Immature natural killer cell (primary cell): ENCODE measurements at regions not wholly inside any gene's neighbourhood (a gene's known extent, or its start where the extent isn't known, plus 50 kb on each side); places are given as distances from the start of the nearest gene placed in this dataset.

ENCODE experiments used
- DNase-seq, 3 donors: peaks; one replicate each; pipeline ENCODE4 v3.0.0; 2022; ENCODE audit warnings: mixed read lengths in 1 of 3
- H3K27ac Mint-ChIP-seq, 6 donors: one replicate each; pipeline ENCODE4 v1.8.0; 2020; ENCODE audit warnings: mixed read lengths in 6 of 6, mild to moderate bottlenecking in 5 of 6, inconsistent platforms in 4 of 6, moderate library complexity in 3 of 6
- H3K27me3 Mint-ChIP-seq, 3 donors: one replicate each; pipeline ENCODE4 v1.8.0; 2020 to 2021; ENCODE audit warnings: low read depth in 3 of 3, mild to moderate bottlenecking in 3 of 3, mixed read lengths in 3 of 3, moderate library complexity in 3 of 3, inconsistent platforms in 1 of 3
- H3K36me3 Mint-ChIP-seq, 3 donors: one replicate each; pipeline ENCODE4 v1.8.0; 2020; ENCODE audit warnings: mixed read lengths in 3 of 3, inconsistent platforms in 2 of 3, mild to moderate bottlenecking in 2 of 3
- H3K4me1 Mint-ChIP-seq, 2 donors: one replicate each; pipeline ENCODE4 v1.8.0; 2020; ENCODE audit warnings: inconsistent platforms in 2 of 2, mild to moderate bottlenecking in 2 of 2, mixed read lengths in 2 of 2, moderate library complexity in 1 of 2
- H3K4me3 Mint-ChIP-seq, 5 donors: one replicate each; pipeline ENCODE4 v1.8.0; 2020; ENCODE audit warnings: mild to moderate bottlenecking in 5 of 5, mixed read lengths in 5 of 5, inconsistent platforms in 3 of 5, moderate library complexity in 3 of 5
- H3K9me3 Mint-ChIP-seq, 6 donors: one replicate each; pipeline ENCODE4 v1.8.0; 2020; ENCODE audit warnings: mild to moderate bottlenecking in 6 of 6, mixed read lengths in 6 of 6, inconsistent platforms in 4 of 6, moderate library complexity in 3 of 6

- peaks cover 0 to 4% (median 2%) of the 10 kb centered on the region in 3 donors for H3K27me3 Mint-ChIP-seq
- no peak overlapping the region for H3K27ac Mint-ChIP-seq
- DNase-seq, result no peak
- H3K4me1 Mint-ChIP-seq, result peaks cover 0 to 4% of the 10 kb centered on the region in 2 donors
- peaks cover 0 to 3% (median 0%) of the 10 kb centered on the region in 6 donors for H3K9me3 Mint-ChIP-seq
- no peak overlapping the region for H3K4me3 Mint-ChIP-seq
- no peaks in the 10 kb centered on the region for H3K36me3 Mint-ChIP-seq
Measured at GRCh38 chr10:131726967-131727366, 173.8 kb upstream of the PPP2R2D start.

- DNase-seq, result no peak
- no peaks in the 10 kb centered on the region for H3K36me3 Mint-ChIP-seq
- H3K27me3 Mint-ChIP-seq, result peaks cover 0 to 5% (median 4%) of the 10 kb centered on the region in 3 donors
- peaks cover 0 to 3% (median 0%) of the 10 kb centered on the region in 6 donors for H3K9me3 Mint-ChIP-seq
- H3K4me1 Mint-ChIP-seq, result peaks cover 0 to 4% of the 10 kb centered on the region in 2 donors
- H3K4me3 Mint-ChIP-seq, result no peak overlapping the region
- no peak overlapping the region for H3K27ac Mint-ChIP-seq
Measured at GRCh38 chr10:131727560-131727959, 173.2 kb upstream of the PPP2R2D start.

GRCh38 chr10:131728286-131729228 lies 172.3 kb upstream of the PPP2R2D start:
- no peak overlapping the region for H3K4me3 Mint-ChIP-seq
- peaks cover 0 to 4% of the 10 kb centered on the region in 2 donors for H3K4me1 Mint-ChIP-seq
- H3K36me3 Mint-ChIP-seq, result no peaks in the 10 kb centered on the region
- H3K27ac Mint-ChIP-seq, result no peak overlapping the region
- peaks cover 0 to 7% (median 4%) of the 10 kb centered on the region in 3 donors for H3K27me3 Mint-ChIP-seq
- H3K9me3 Mint-ChIP-seq, result peaks cover 0 to 3% (median 0%) of the 10 kb centered on the region in 6 donors
- no peak for DNase-seq

- DNase-seq, result no peak
- no peaks in the 10 kb centered on the region for H3K36me3 Mint-ChIP-seq
- no peak overlapping the region for H3K4me3 Mint-ChIP-seq
- H3K9me3 Mint-ChIP-seq, result peaks cover 0 to 3% (median 0%) of the 10 kb centered on the region in 6 donors
- H3K27ac Mint-ChIP-seq, result no peak overlapping the region
- peaks cover 0 to 4% of the 10 kb centered on the region in 2 donors for H3K4me1 Mint-ChIP-seq
- peaks cover 0 to 7% (median 3%) of the 10 kb centered on the region in 3 donors for H3K27me3 Mint-ChIP-seq
Measured at GRCh38 chr10:131729361-131729760, 171.4 kb upstream of the PPP2R2D start.

GRCh38 chr10:131729938-131730660 lies 170.7 kb upstream of the PPP2R2D start:
- H3K27ac Mint-ChIP-seq, result no peak overlapping the region
- H3K36me3 Mint-ChIP-seq, result no peaks in the 10 kb centered on the region
- no peak for DNase-seq

GRCh38 chr10:131730771-131731497 lies 169.9 kb upstream of the PPP2R2D start:
- H3K4me1 Mint-ChIP-seq, result peaks cover 0 to 4% of the 10 kb centered on the region in 2 donors
- peaks cover 0 to 7% (median 3%) of the 10 kb centered on the region in 3 donors for H3K27me3 Mint-ChIP-seq
- H3K36me3 Mint-ChIP-seq, result no peaks in the 10 kb centered on the region
- no peak overlapping the region for H3K4me3 Mint-ChIP-seq
- peaks cover 0 to 3% (median 0%) of the 10 kb centered on the region in 6 donors for H3K9me3 Mint-ChIP-seq
- H3K27ac Mint-ChIP-seq, result no peak overlapping the region
- no peak for DNase-seq

More at GRCh38 chr10:131729938-131730660, 170.7 kb upstream of the PPP2R2D start:
- H3K27me3 Mint-ChIP-seq, result peaks cover 0 to 7% (median 3%) of the 10 kb centered on the region in 3 donors
- no peak overlapping the region for H3K4me3 Mint-ChIP-seq
- H3K9me3 Mint-ChIP-seq, result peaks cover 0 to 3% (median 0%) of the 10 kb centered on the region in 6 donors
- H3K4me1 Mint-ChIP-seq, result peaks cover 0 to 4% of the 10 kb centered on the region in 2 donors

GRCh38 chr10:131731780-131732630 lies 168.8 kb upstream of the PPP2R2D start:
- no peaks in the 10 kb centered on the region for H3K4me1 Mint-ChIP-seq
- no peak for DNase-seq
- H3K27ac Mint-ChIP-seq, result no peak overlapping the region
- H3K36me3 Mint-ChIP-seq, result no peaks in the 10 kb centered on the region
- H3K9me3 Mint-ChIP-seq, result no peaks in the 10 kb centered on the region
- peaks cover 3 to 4% (median 4%) of the 10 kb centered on the region in 3 donors for H3K27me3 Mint-ChIP-seq
- no peak overlapping the region for H3K4me3 Mint-ChIP-seq

- no peaks in the 10 kb centered on the region for H3K9me3 Mint-ChIP-seq
Measured at GRCh38 chr10:131732631-131733127, 168.1 kb upstream of the PPP2R2D start.

GRCh38 chr10:131733596-131733995 lies 167.2 kb upstream of the PPP2R2D start:
- Mint-ChIP-seq H3K27me3 (peaks cover 3 to 6% (median 4%) of the 10 kb centered on the region in 3 donors), H3K36me3 (no peaks in the 10 kb centered on the region), H3K27ac (no peak overlapping the region), H3K4me1 (no peaks in the 10 kb centered on the region), H3K9me3 (no peaks in the 10 kb centered on the region), H3K4me3 (no peak overlapping the region)
- DNase-seq, result no peak

More at GRCh38 chr10:131732631-131733127, 168.1 kb upstream of the PPP2R2D start:
- Mint-ChIP-seq H3K4me1 (no peaks in the 10 kb centered on the region), H3K27me3 (peaks cover 3 to 6% (median 4%) of the 10 kb centered on the region in 3 donors), H3K36me3 (no peaks in the 10 kb centered on the region), H3K4me3 (no peak overlapping the region), H3K27ac (no peak overlapping the region)
- no peak for DNase-seq

- Mint-ChIP-seq H3K27me3 (peaks cover 0 to 6% (median 4%) of the 10 kb centered on the region in 3 donors), H3K9me3 (no peaks in the 10 kb centered on the region), H3K4me3 (no peak overlapping the region), H3K36me3 (no peaks in the 10 kb centered on the region), H3K27ac (no peak overlapping the region), H3K4me1 (no peaks in the 10 kb centered on the region)
- DNase-seq, result no peak
Measured at GRCh38 chr10:131735577-131735976, 165.2 kb upstream of the PPP2R2D start.

- no peak overlapping the region for H3K27ac Mint-ChIP-seq
- DNase-seq, result no peak
- H3K27me3 Mint-ChIP-seq, result peaks cover 0 to 6% (median 4%) of the 10 kb centered on the region in 3 donors
- H3K36me3 Mint-ChIP-seq, result no peaks in the 10 kb centered on the region
- no peak overlapping the region for H3K4me3 Mint-ChIP-seq
- no peaks in the 10 kb centered on the region for H3K4me1 Mint-ChIP-seq
- no peaks in the 10 kb centered on the region for H3K9me3 Mint-ChIP-seq
Measured at GRCh38 chr10:131736321-131736980, 164.4 kb upstream of the PPP2R2D start.
